ENCODE measurements at regions not wholly inside any gene's neighbourhood (a gene's known extent, or its start where the extent isn't known, plus 50 kb on each side); places are given as distances from the start of the nearest gene placed in this dataset.

DNA sequence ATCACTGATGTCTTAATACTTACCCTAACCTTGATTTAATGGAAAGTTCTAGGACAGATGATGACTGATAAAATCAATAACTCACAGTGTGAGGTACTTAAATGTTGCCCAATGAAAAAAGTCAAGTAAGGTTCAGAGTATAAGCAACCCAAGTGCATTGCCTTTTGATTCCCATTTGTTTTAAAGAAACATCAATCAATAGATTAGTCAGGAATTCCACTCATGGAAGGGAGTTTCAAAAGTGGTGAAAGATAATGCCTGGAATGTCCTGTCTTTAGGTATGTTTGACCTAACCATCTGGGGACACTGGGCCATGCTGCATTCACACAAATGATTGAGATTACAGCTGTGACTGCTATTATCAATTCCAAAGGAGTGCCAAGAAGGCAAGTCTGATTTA lies 259.7 kb downstream of the PPARGC1A start:
- Histone ChIP-seq H3K27me3 (no peaks in the 10 kb centered on the region), H3K27ac (no peak overlapping the region), H3K4me1 (no peaks in the 10 kb centered on the region), H3K4me3 (no peak overlapping the region), H3K9me3 (peaks cover 0 to 4% of the 10 kb centered on the region in 2 donors), H3K36me3 (no peaks in the 10 kb centered on the region)
- TF ChIP-seq, protein P1, sequence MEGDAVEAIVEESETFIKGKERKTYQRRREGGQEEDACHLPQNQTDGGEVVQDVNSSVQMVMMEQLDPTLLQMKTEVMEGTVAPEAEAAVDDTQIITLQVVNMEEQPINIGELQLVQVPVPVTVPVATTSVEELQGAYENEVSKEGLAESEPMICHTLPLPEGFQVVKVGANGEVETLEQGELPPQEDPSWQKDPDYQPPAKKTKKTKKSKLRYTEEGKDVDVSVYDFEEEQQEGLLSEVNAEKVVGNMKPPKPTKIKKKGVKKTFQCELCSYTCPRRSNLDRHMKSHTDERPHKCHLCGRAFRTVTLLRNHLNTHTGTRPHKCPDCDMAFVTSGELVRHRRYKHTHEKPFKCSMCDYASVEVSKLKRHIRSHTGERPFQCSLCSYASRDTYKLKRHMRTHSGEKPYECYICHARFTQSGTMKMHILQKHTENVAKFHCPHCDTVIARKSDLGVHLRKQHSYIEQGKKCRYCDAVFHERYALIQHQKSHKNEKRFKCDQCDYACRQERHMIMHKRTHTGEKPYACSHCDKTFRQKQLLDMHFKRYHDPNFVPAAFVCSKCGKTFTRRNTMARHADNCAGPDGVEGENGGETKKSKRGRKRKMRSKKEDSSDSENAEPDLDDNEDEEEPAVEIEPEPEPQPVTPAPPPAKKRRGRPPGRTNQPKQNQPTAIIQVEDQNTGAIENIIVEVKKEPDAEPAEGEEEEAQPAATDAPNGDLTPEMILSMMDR (IDR thresholded peaks at IDR 0.05), result no peak
- intact Hi-C loops (cut with DNase I), result no loop called here
- no peak for DNase-seq (ENCODE audit: low spot score in 2 of 2)

DNA sequence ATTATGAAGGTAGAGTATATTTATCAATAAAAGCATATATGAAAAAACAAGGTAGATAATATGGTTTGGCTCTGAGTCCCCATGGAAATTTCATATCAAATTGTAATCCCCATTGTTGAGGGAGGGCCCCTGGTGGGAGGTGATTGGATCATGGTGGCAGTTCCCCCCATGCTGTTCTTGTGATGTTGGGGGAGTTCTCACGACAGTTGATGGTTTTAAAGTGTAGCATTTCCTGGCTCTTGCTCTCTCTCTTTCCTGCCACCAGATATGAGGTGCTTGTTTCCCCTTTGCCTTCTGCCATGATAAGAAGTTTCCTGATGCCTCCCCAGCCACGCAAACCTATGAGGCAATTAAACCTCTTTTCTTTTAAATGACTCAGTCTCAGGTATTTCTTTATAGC lies 260.4 kb downstream of the PPARGC1A start:
- Histone ChIP-seq H3K36me3 (no peaks in the 10 kb centered on the region), H3K4me1 (no peaks in the 10 kb centered on the region), H3K4me3 (no peak overlapping the region), H3K9me3 (peaks cover 0 to 4% of the 10 kb centered on the region in 2 donors), H3K27me3 (no peaks in the 10 kb centered on the region), H3K27ac (no peak overlapping the region)
- intact Hi-C loops (cut with DNase I), result no loop called here
- TF ChIP-seq, protein P1 (IDR thresholded peaks at IDR 0.05), result no peak
- no peak for DNase-seq (ENCODE audit: low spot score in 2 of 2)

DNA sequence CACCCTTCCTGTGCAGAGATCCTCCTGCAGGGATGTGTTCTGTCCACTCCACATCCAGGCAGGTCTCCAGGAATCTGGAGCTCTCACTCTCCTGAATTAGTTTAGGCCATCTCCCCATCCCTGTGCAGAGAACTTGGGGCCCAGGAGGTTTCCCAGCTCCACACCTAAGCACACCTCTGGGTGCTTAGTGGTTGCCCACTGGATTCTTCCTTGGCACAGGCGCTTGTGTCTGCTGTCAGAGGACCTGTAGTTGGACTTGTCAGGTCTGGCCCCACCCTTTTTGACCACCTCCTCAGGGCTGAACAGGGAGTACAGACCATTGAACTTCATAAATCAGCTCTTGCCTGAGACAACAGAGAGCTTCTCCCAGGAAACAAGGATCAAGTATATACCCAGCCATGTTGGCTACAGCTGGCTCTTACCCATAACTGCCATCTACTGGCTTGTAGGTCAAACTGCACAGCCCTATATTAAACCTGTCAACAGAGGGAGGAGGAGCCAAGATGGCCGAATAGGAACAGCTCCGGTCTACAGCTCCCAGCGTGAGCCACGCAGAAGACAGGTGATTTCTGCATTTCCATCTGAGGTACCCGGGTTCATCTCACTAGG lies 275.5 kb downstream of the PPARGC1A start:
- DNase-seq (ENCODE audit: low spot score in 2 of 2), result no peak
- no peaks in the 10 kb centered on the region for H3K4me1 ChIP-seq
- H3K27me3 ChIP-seq, result no peaks in the 10 kb centered on the region
- H3K4me3 ChIP-seq, result no peak overlapping the region
- H3K36me3 ChIP-seq, result no peaks in the 10 kb centered on the region
- TF ChIP-seq, protein P1 (IDR thresholded peaks at IDR 0.05), result no peak
- no peaks in the 10 kb centered on the region for H3K9me3 ChIP-seq
- intact Hi-C loops (cut with DNase I), result no loop called here
- H3K27ac ChIP-seq, result no peak overlapping the region

DNA sequence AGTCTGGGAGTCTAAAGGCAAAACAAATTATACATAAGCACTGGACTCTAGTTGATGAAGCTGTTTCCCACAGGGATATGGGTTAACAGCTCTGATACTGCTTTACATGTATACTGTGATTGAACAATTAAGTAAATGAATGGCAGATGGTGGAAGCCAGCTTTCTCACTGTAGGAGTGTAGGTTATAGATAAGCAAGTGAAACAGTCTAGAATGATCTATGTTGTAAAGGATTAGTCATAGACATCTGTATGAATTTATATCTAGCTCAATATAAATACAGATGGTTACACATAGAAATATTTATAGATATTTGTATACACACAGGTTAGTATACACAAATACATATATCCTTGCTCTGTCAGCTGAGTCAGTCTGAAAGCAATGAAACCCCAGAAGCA lies 276.1 kb downstream of the PPARGC1A start:
- DNase-seq (ENCODE audit: low spot score in 2 of 2), result no peak
- intact Hi-C loops (cut with DNase I), result no loop called here

DNA sequence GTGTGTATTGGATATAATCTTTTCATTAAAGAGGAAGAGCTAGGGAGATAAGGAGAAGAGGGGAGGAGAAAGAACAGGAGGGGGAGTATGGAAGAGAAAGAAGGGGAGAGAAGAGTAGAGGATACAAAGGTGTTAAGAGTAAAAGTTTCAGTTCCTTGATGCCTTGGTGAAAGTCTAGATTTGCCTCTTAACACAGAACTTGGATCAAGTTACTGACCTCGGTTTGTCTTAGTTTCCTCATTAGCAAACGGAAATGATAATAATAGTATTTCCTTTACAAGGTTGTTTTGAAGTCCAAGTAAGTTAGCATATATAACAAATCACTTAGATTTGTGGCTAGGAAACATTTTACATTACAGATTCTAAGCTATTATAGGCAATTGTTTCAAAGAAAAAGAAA lies 287.1 kb downstream of the PPARGC1A start:
- intact Hi-C loops (cut with DNase I), result no loop called here
- no peak overlapping the region for H3K27ac ChIP-seq
- no peak for DNase-seq (ENCODE audit: low spot score in 2 of 2)
- TF ChIP-seq, protein P1 (IDR thresholded peaks at IDR 0.05), result no peak
- H3K27me3 ChIP-seq, result no peaks in the 10 kb centered on the region
- no peaks in the 10 kb centered on the region for H3K36me3 ChIP-seq
- no peaks in the 10 kb centered on the region for H3K9me3 ChIP-seq
- no peaks in the 10 kb centered on the region for H3K4me1 ChIP-seq
- no peak overlapping the region for H3K4me3 ChIP-seq

More for the DNA sequence above, 276.1 kb downstream of the PPARGC1A start:
- Histone ChIP-seq H3K4me3 (no peak overlapping the region), H3K4me1 (no peaks in the 10 kb centered on the region), H3K36me3 (no peaks in the 10 kb centered on the region), H3K27ac (no peak overlapping the region), H3K9me3 (no peaks in the 10 kb centered on the region), H3K27me3 (no peaks in the 10 kb centered on the region)
- TF ChIP-seq, protein P1 (IDR thresholded peaks at IDR 0.05), result no peak

DNA sequence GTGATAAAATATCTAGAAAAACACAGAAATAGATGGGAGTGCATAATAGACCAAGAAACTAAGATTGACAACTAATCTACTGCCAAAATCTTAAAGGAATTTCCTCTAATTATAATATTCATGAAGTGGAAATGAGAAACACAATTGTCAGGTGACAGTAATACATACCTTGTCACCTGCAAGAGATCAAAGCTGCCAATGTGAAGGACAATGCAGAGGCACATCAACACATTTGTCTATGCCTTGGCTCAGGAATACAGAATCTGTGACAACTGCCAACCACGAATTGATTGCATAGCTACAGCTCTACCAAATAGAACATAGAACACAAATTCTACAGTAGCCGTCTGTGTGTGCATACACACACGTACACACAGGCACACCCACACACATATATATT lies 295.7 kb downstream of the PPARGC1A start:
- Histone ChIP-seq H3K4me3 (no peak overlapping the region), H3K9me3 (no peaks in the 10 kb centered on the region), H3K27me3 (no peaks in the 10 kb centered on the region), H3K36me3 (no peaks in the 10 kb centered on the region), H3K4me1 (no peaks in the 10 kb centered on the region), H3K27ac (no peak overlapping the region)
- TF ChIP-seq, protein P1 (IDR thresholded peaks at IDR 0.05), result no peak
- no peak for DNase-seq (ENCODE audit: low spot score in 2 of 2)
- intact Hi-C loops (cut with DNase I), result no loop called here
